Mesothelial cell of epicardium (in vitro differentiated cells): ENCODE measurements at regions not wholly inside any gene's neighbourhood (a gene's known extent, or its start where the extent isn't known, plus 50 kb on each side); places are given as distances from the start of the nearest gene placed in this dataset.

Experiments
- DNase-seq, 2 experiments: peaks; one replicate each; pipeline ENCODE4 v3.0.0; 2021; ENCODE audit warnings: low spot score in 2 of 2; ENCODE audit not compliant: unreplicated experiment in 2 of 2
- H3K27ac Mint-ChIP-seq: 2 replicates; pipeline ENCODE4 v1.8.0; 2021; ENCODE audit warnings: mixed read lengths
- H3K27me3 Mint-ChIP-seq: 2 replicates; pipeline ENCODE4 v1.8.0; 2021; ENCODE audit warnings: low read depth, mixed read lengths
- H3K36me3 Mint-ChIP-seq: 2 replicates; pipeline ENCODE4 v1.8.0; 2021; ENCODE audit warnings: mixed read lengths
- H3K4me1 Mint-ChIP-seq: 2 replicates; pipeline ENCODE4 v1.8.0; 2021; ENCODE audit warnings: mixed read lengths
- H3K4me3 Mint-ChIP-seq: 2 replicates; pipeline ENCODE4 v1.8.0; 2021; ENCODE audit warnings: mild to moderate bottlenecking, moderate library complexity, mixed read lengths
- H3K9me3 Mint-ChIP-seq: 2 replicates; pipeline ENCODE4 v1.8.0; 2021; ENCODE audit warnings: mixed read lengths
- CTCF ChIP-seq: fragments of 200-600 bp; sonication (generic); IDR thresholded peaks from one replicate; pipeline ENCODE4 v1.5.0; 2021; ENCODE audit warnings: antibody characterized with exemption; ENCODE audit not compliant: unreplicated experiment

GRCh38 chr6:66937180-66937579 is 1230.2 kb upstream of the EYS start:
- peaks cover 16% of the 10 kb centered on the region for H3K9me3 Mint-ChIP-seq
- no peak overlapping the region for H3K4me3 Mint-ChIP-seq
- no peaks in the 10 kb centered on the region for H3K27me3 Mint-ChIP-seq
- no peak for DNase-seq
- no peaks in the 10 kb centered on the region for H3K4me1 Mint-ChIP-seq
- no peaks in the 10 kb centered on the region for H3K36me3 Mint-ChIP-seq
- no peak for TF ChIP-seq CTCF
- H3K27ac Mint-ChIP-seq: no peak overlapping the region

GRCh38 chr6:66935612-66936011 is 1228.6 kb upstream of the EYS start:
- Mint-ChIP-seq H3K36me3 (no peaks in the 10 kb centered on the region), H3K27me3 (no peaks in the 10 kb centered on the region), H3K9me3 (peaks cover 20% of the 10 kb centered on the region), H3K27ac (no peak overlapping the region), H3K4me1 (no peaks in the 10 kb centered on the region), H3K4me3 (no peak overlapping the region)
- TF ChIP-seq CTCF: no peak
- DNase-seq: no peak

- Mint-ChIP-seq H3K27me3 (no peaks in the 10 kb centered on the region), H3K4me3 (no peak overlapping the region), H3K36me3 (no peaks in the 10 kb centered on the region), H3K27ac (no peak overlapping the region), H3K9me3 (peaks cover 48% of the 10 kb centered on the region), H3K4me1 (no peaks in the 10 kb centered on the region)
- no peak for TF ChIP-seq CTCF
- no peak for DNase-seq
These were observed 1224.8 kb upstream of the EYS start for GRCh38 chr6:66931787-66932186.

GRCh38 chr6:66930559-66931290 is 1223.7 kb upstream of the EYS start:
- Mint-ChIP-seq H3K4me3 (no peak overlapping the region), H3K27me3 (no peaks in the 10 kb centered on the region), H3K36me3 (no peaks in the 10 kb centered on the region), H3K4me1 (no peaks in the 10 kb centered on the region), H3K9me3 (peaks cover 50% of the 10 kb centered on the region), H3K27ac (no peak overlapping the region)
- DNase-seq: no peak
- TF ChIP-seq CTCF: no peak

GRCh38 chr6:66926060-66926459 is 1219.0 kb upstream of the EYS start:
- no peak for DNase-seq
- no peaks in the 10 kb centered on the region for H3K36me3 Mint-ChIP-seq
- H3K27ac Mint-ChIP-seq: no peak overlapping the region
- TF ChIP-seq CTCF: no peak
- H3K4me1 Mint-ChIP-seq: no peaks in the 10 kb centered on the region
- H3K27me3 Mint-ChIP-seq: no peaks in the 10 kb centered on the region
- H3K4me3 Mint-ChIP-seq: no peak overlapping the region
- peaks cover 80% of the 10 kb centered on the region for H3K9me3 Mint-ChIP-seq
